K562 (cell line): ENCODE measurements at regions not wholly inside any gene's neighbourhood (a gene's known extent, or its start where the extent isn't known, plus 50 kb on each side); places are given as distances from the start of the nearest gene placed in this dataset.

Experiments
- ATAC-seq: fragments of 200-7000 bp; cut with Tn5 transposase; 3 replicates; pipeline ENCODE4 v1.9.1; 2020; ENCODE audit warnings: moderate library complexity
- BruUV-seq: library from RNA; stranded (reverse); fragments of 400-500 nt; replicated peaks from 2 replicates; lab custom pipeline; 2021; lab: Mats Ljungman, UMichigan
- CTCF ChIA-PET: fragments of 300-600 bp; formaldehyde crosslinking; extraction: SDS; loops from one replicate; lab custom pipeline; 2021; ENCODE audit warnings: low intra/inter-chr PET ratio; lab: Yijun Ruan, JAX
- POLR2A ChIA-PET: fragments of 300-600, 350-650 bp; sonication (Branson Sonifier 250); formaldehyde crosslinking; extraction: SDS; loops from one replicate; lab custom pipeline; 2021; ENCODE audit warnings: antibody characterized with exemption, inconsistent platforms; lab: Yijun Ruan, JAX
- DNase-seq, 4 experiments: peaks; one replicate each; pipeline versions ENCODE4 v3.0.0 to v3.0.0-alpha.2; 2011 to 2018; ENCODE audit warnings: low spot score in 3 of 4, mixed read lengths in 3 of 4; ENCODE audit errors: extremely low read depth in 1 of 4
- FAIRE-seq: peaks from 2 replicates; lab custom pipeline; 2011; peaks lifted over from hg19 to GRCh38; lab: Jason Lieb, UNC
- H2AFZ ChIP-seq: 2 replicates; pipeline ENCODE4 v1.6.0; 2011; ENCODE audit warnings: low read depth, low read length, control low read depth, inconsistent platforms
- H3K27ac ChIP-seq: fragments of 200-600 bp; 3 replicates; pipeline ENCODE4 v1.8.0; 2011; ENCODE audit warnings: low read depth, mild to moderate bottlenecking, control low read depth, inconsistent platforms, low read length, moderate library complexity, mixed read lengths; ENCODE audit errors: extremely low read depth
- H3K27me3 ChIP-seq, 2 experiments: fragments of 300-600 bp in 1 of 2; 2 replicates in 1 of 2; 3 replicates in 1 of 2; pipeline versions ENCODE4 v1.6.0 to v1.8.0; 2011; ENCODE audit warnings: inconsistent platforms in 2 of 2, low read length in 2 of 2, mild to moderate bottlenecking in 1 of 2, mixed read lengths in 1 of 2, moderate library complexity in 1 of 2; ENCODE audit not compliant: control insufficient read depth in 2 of 2, insufficient read depth in 2 of 2
- H3K36me3 ChIP-seq: fragments of 300-600 bp; 3 replicates; pipeline ENCODE4 v1.8.0; 2011; ENCODE audit warnings: mild to moderate bottlenecking, low read length, inconsistent platforms; ENCODE audit not compliant: control insufficient read depth, insufficient read depth
- H3K4me1 ChIP-seq, 2 experiments: fragments of 200-600 bp in 1 of 2; replicated peaks in 1 of 2; 2 replicates in 1 of 2; 3 replicates in 1 of 2; pipeline versions ENCODE4 v1.5.1 to v1.8.0; 2011; ENCODE audit warnings: inconsistent platforms in 2 of 2, low read length in 2 of 2, mild to moderate bottlenecking in 1 of 2, mixed read lengths in 1 of 2, moderate library complexity in 1 of 2; ENCODE audit not compliant: control insufficient read depth in 2 of 2, insufficient read depth in 2 of 2
- H3K4me2 ChIP-seq: 2 replicates; pipeline ENCODE4 v1.6.1; 2011; ENCODE audit warnings: low read length, control low read depth, inconsistent platforms, mixed read lengths; ENCODE audit not compliant: insufficient read depth
- H3K4me3 ChIP-seq: fragments of 200-600 bp; sonication (generic), shearing (Covaris generic); 2 replicates; pipeline ENCODE4 v1.5.1; 2016; ENCODE audit warnings: control low read depth, inconsistent platforms
- H3K79me2 ChIP-seq: fragments of 200-600 bp; 3 replicates; pipeline ENCODE4 v1.8.0; 2011; ENCODE audit warnings: low read length, inconsistent platforms; ENCODE audit not compliant: control insufficient read depth, insufficient read depth
- H3K9ac ChIP-seq, 2 experiments: 2 replicates each; pipeline versions ENCODE4 v1.6.0 to v1.6.1; 2011; ENCODE audit warnings: low read depth in 2 of 2, low read length in 2 of 2, control low read depth in 1 of 2, inconsistent platforms in 1 of 2, mild to moderate bottlenecking in 1 of 2, mixed read lengths in 1 of 2; ENCODE audit not compliant: insufficient read depth in 1 of 2
- H3K9me1 ChIP-seq: one replicate; pipeline ENCODE4 v1.6.0; 2011; ENCODE audit warnings: inconsistent platforms, mild to moderate bottlenecking, low read length, moderate library complexity; ENCODE audit not compliant: control insufficient read depth, insufficient read depth
- H3K9me3 ChIP-seq: replicated peaks from 2 replicates; pipeline ENCODE4 v1.5.1; 2011; ENCODE audit warnings: low read depth, low read length, inconsistent platforms; ENCODE audit not compliant: control insufficient read depth, insufficient read depth
- H4K20me1 ChIP-seq: replicated peaks from 2 replicates; pipeline ENCODE4 v1.6.1; 2011; ENCODE audit warnings: low read length, inconsistent platforms, mixed read lengths; ENCODE audit not compliant: control insufficient read depth, insufficient read depth
- FOXO4 ChIP-seq: fragments of 450-650 bp; formaldehyde crosslinking; IDR thresholded peaks from 2 replicates; pipeline ENCODE4 v1.4.0; 2020; ENCODE audit warnings: mild to moderate bottlenecking, moderate library complexity
- HIVEP1 ChIP-seq: fragments of 250-450 bp; sonication (Bioruptor Pico); IDR thresholded peaks from 2 replicates; pipeline ENCODE4 v1.4.0; 2020; ENCODE audit warnings: mild to moderate bottlenecking
- JUN ChIP-seq, 2 experiments: sonication (generic) in 1 of 2; formaldehyde crosslinking in 1 of 2; IDR thresholded peaks; 2 replicates each; pipeline versions ENCODE4 v1.6.1 to v1.8.0; 2012 to 2022; ENCODE audit warnings: borderline replicate concordance in 2 of 2, mild to moderate bottlenecking in 2 of 2, improper control_type of control experiment in 1 of 2, low read depth in 1 of 2, low read length in 1 of 2, missing genetic modification reagents in 1 of 2
- L3MBTL2 ChIP-seq: fragments of 450-650 bp; IDR thresholded peaks from 2 replicates; pipeline ENCODE4 v1.6.1; 2016; ENCODE audit warnings: mild to moderate bottlenecking, moderate library complexity
- MECOM ChIP-seq: fragments of 250-450 bp; sonication (Bioruptor Pico); IDR thresholded peaks from 2 replicates; pipeline ENCODE4 v1.8.0; 2022; ENCODE audit warnings: inconsistent platforms
- MEF2A ChIP-seq: IDR thresholded peaks from 2 replicates; pipeline ENCODE4 v1.6.1; 2011; ENCODE audit warnings: low read depth, mild to moderate bottlenecking, low read length, moderate library complexity; ENCODE audit not compliant: control insufficient read depth
- MTA2 ChIP-seq: fragments of 450-650 bp; IDR thresholded peaks from 2 replicates; pipeline ENCODE4 v1.6.1; 2016; ENCODE audit warnings: low read depth
- NFIX ChIP-seq: fragments of 250-450 bp; sonication (Bioruptor Pico); IDR thresholded peaks from 2 replicates; pipeline ENCODE4 v1.4.0; 2020; ENCODE audit warnings: low read depth, mild to moderate bottlenecking, moderate library complexity
- PKNOX1 ChIP-seq: fragments of 450-650 bp; IDR thresholded peaks from 2 replicates; pipeline ENCODE4 v1.6.1; 2016
- POLR2AphosphoS5 ChIP-seq: IDR thresholded peaks from 2 replicates; pipeline ENCODE4 v1.6.1; 2011; ENCODE audit warnings: mild to moderate bottlenecking, low read depth, low read length, moderate library complexity; ENCODE audit not compliant: control insufficient read depth, insufficient read depth
- TEAD1 ChIP-seq, 2 experiments: fragments of 450-650 bp in 1 of 2; sonication (generic) in 1 of 2; formaldehyde crosslinking; IDR thresholded peaks; 2 replicates each; pipeline versions ENCODE4 v1.4.0 to v1.8.0; 2020 to 2022; ENCODE audit warnings: mild to moderate bottlenecking in 2 of 2, missing genetic modification reagents in 1 of 2
- TRIM25 ChIP-seq: fragments of 450-650 bp; IDR thresholded peaks from 2 replicates; pipeline ENCODE4 v1.7.0; 2016; ENCODE audit warnings: borderline replicate concordance
- WHSC1 ChIP-seq: IDR thresholded peaks from one replicate; pipeline ENCODE4 v1.6.1; 2012; ENCODE audit warnings: low read length, control low read depth, inconsistent platforms
- ZNF140 ChIP-seq: fragments of 250-450 bp; sonication (Bioruptor Pico); IDR thresholded peaks from 2 replicates; pipeline ENCODE4 v1.8.0; 2021; ENCODE audit warnings: moderate library complexity, mild to moderate bottlenecking, inconsistent platforms
- ZNF311 ChIP-seq: fragments of 250-450 bp; sonication (Bioruptor Pico); IDR thresholded peaks from 2 replicates; pipeline ENCODE4 v1.4.0; 2020; ENCODE audit warnings: mild to moderate bottlenecking, moderate library complexity
- ZNF699 ChIP-seq: fragments of 250-450 bp; sonication (Bioruptor Pico); IDR thresholded peaks from 2 replicates; pipeline ENCODE4 v1.8.0; 2021; ENCODE audit warnings: mild to moderate bottlenecking, moderate library complexity; ENCODE audit not compliant: insufficient replicate concordance
- WGBS: fragments of 100-300 bp; shearing (Covaris generic); methylation state at CpG from one replicate; pipeline ENCODE4 v1.1.6; 2016; ENCODE audit warnings: low coverage, mixed read lengths; ENCODE audit not compliant: insufficient coverage; ENCODE audit errors: missing lambda C conversion rate; 5-methylcytosine and 5-hydroxymethylcytosine counted together
- in situ Hi-C: fragments of 300-500 bp; cut with MboI; formaldehyde crosslinking; loops from 4 replicates; pipeline ENCODE4 v1.15.0; 2018; ENCODE audit warnings: inconsistent platforms, mixed read lengths
- intact Hi-C: fragments of 100-400 bp; cut with micrococcal nuclease; formaldehyde crosslinking; loops from 2 replicates; pipeline ENCODE4 v1.14.2; 2022

GRCh38 chr4:19285146-19285545 is 966.6 kb upstream of the SLIT2 start:
- H3K36me3 ChIP-seq = no peaks in the 10 kb centered on the region
- WGBS = 0% methylated on average over 3 of the region's 3 CpGs
- TF ChIP-seq ZNF699 (CRISPR knock-in tag) = no peak
- TF ChIP-seq MECOM (CRISPR knock-in tag) = no peak
- no peak for TF ChIP-seq MEF2A
- no peak for TF ChIP-seq ZNF311 (CRISPR knock-in tag)
- TF ChIP-seq FOXO4 (CRISPR knock-in tag) = no peak
- no peak for TF ChIP-seq TRIM25
- TF ChIP-seq WHSC1 = no peak
- no peak for TF ChIP-seq TEAD1 (CRISPR knock-in tag; IDR thresholded peaks at IDR 0.05)
- TF ChIP-seq HIVEP1 (CRISPR knock-in tag) = no peak
- TF ChIP-seq L3MBTL2 = no peak
- TF ChIP-seq MTA2 = no peak
- no peak for TF ChIP-seq JUN (IDR thresholded peaks at IDR 0.05; ENCODE audit: borderline replicate concordance, low read depth, low read length)
- no peak for TF ChIP-seq JUN (CRISPR knock-in tag; IDR thresholded peaks at IDR 0.05; ENCODE audit: borderline replicate concordance)
- TF ChIP-seq ZNF140 = no peak
- TF ChIP-seq NFIX (CRISPR knock-in tag) = no peak
- no peak for TF ChIP-seq PKNOX1
- TF ChIP-seq POLR2AphosphoS5 = no peak
- no peak for DNase-seq
- ChIA-PET CTCF (no interaction called here), POLR2A (no interaction called here)
- no peaks in the 10 kb centered on the region for H4K20me1 ChIP-seq
- no peaks in the 10 kb centered on the region for H3K79me2 ChIP-seq
- FAIRE-seq = no peak
- ATAC-seq = no peak
- no peaks in the 10 kb centered on the region for H3K4me1 ChIP-seq
- H3K9me3 ChIP-seq = no peaks in the 10 kb centered on the region; the same call in 1 of the 2 replicates
- H3K27me3 ChIP-seq = no peaks in the 10 kb centered on the region
- H3K9ac ChIP-seq = no peak overlapping the region
- H3K27ac ChIP-seq = no peak overlapping the region
- in situ Hi-C loops = no loop called here
- no peak overlapping the region for H2AFZ ChIP-seq
- H3K9me1 ChIP-seq = no peaks in the 10 kb centered on the region
- intact Hi-C loops = no loop called here
- no TSS peak for BruUV-seq
- H3K4me2 ChIP-seq = no peak overlapping the region
- no peak overlapping the region for H3K4me3 ChIP-seq
